KMS-11 (cell line): ENCODE measurements at regions not wholly inside any gene's neighbourhood (a gene's known extent, or its start where the extent isn't known, plus 50 kb on each side); places are given as distances from the start of the nearest gene placed in this dataset.

Experiments
- H2AFZ ChIP-seq: fragments of 200-600 bp; sonication (generic); 2 replicates; pipeline ENCODE4 v1.6.1; 2016; ENCODE audit warnings: antibody characterized with exemption, mixed run types, low read depth
- H3K27ac ChIP-seq: fragments of 200-600 bp; sonication (generic); 2 replicates; pipeline ENCODE4 v1.6.1; 2016; ENCODE audit warnings: mild to moderate bottlenecking, mixed run types
- H3K27me3 ChIP-seq: fragments of 200-600 bp; sonication (generic); 2 replicates; pipeline ENCODE4 v1.6.1; 2017; ENCODE audit warnings: mild to moderate bottlenecking, low read depth, mixed run types, moderate library complexity; ENCODE audit not compliant: insufficient read depth
- H3K36me3 ChIP-seq: fragments of 200-600 bp; sonication (generic); 2 replicates; pipeline ENCODE4 v1.6.1; 2017; ENCODE audit warnings: mild to moderate bottlenecking, mixed run types; ENCODE audit not compliant: insufficient read depth
- H3K4me1 ChIP-seq: fragments of 200-600 bp; sonication (generic); 2 replicates; pipeline ENCODE4 v1.6.1; 2016; ENCODE audit warnings: mild to moderate bottlenecking, low read depth, mixed run types; ENCODE audit not compliant: poor library complexity, severe bottlenecking
- H3K4me2 ChIP-seq: fragments of 200-600 bp; sonication (generic); 2 replicates; pipeline ENCODE4 v1.7.0; 2016; ENCODE audit warnings: mild to moderate bottlenecking, mixed run types
- H3K4me3 ChIP-seq: fragments of 200-600 bp; sonication (generic); IDR thresholded peaks from 2 replicates; pipeline ENCODE4 v1.6.1; 2017; ENCODE audit warnings: low read depth, low read length, mixed read lengths; ENCODE audit not compliant: insufficient read depth
- H3K79me2 ChIP-seq: fragments of 200-600 bp; sonication (generic); 2 replicates; pipeline ENCODE4 v1.6.1; 2016; ENCODE audit warnings: low read depth, mixed run types; ENCODE audit not compliant: insufficient read depth
- H3K9ac ChIP-seq: fragments of 200-600 bp; sonication (generic); 2 replicates; pipeline ENCODE4 v1.6.1; 2016; ENCODE audit warnings: mild to moderate bottlenecking, mixed run types
- H4K20me1 ChIP-seq: fragments of 200-600 bp; sonication (generic); 2 replicates; pipeline ENCODE4 v1.6.1; 2016; ENCODE audit warnings: mild to moderate bottlenecking, mixed run types; ENCODE audit not compliant: insufficient read depth
- CTCF ChIP-seq: fragments of 200-600 bp; sonication (generic); conservative IDR thresholded peaks from 2 replicates; pipeline ENCODE4 v1.6.1; 2017; ENCODE audit warnings: low read depth, mild to moderate bottlenecking, antibody characterized with exemption, low read length, moderate library complexity, mixed read lengths

- Histone ChIP-seq H3K27ac (no peak overlapping the region), H2AFZ (no peak overlapping the region), H3K4me1 (no peaks in the 10 kb centered on the region), H3K4me2 (no peak overlapping the region), H3K9ac (no peak overlapping the region), H3K4me3 (no peak overlapping the region), H3K36me3 (no peaks in the 10 kb centered on the region), H3K79me2 (no peaks in the 10 kb centered on the region), H3K27me3 (no peaks in the 10 kb centered on the region), H4K20me1 (no peaks in the 10 kb centered on the region)
- TF ChIP-seq CTCF, result no peak
Measured at GRCh38 chr6:14619419-14619781, 501.8 kb downstream of the CD83 start.

GRCh38 chr6:14620522-14620921 lies 502.9 kb downstream of the CD83 start:
- Histone ChIP-seq H3K4me3 (no peak overlapping the region), H3K4me2 (no peak overlapping the region), H2AFZ (no peak overlapping the region), H3K79me2 (no peaks in the 10 kb centered on the region), H3K9ac (no peak overlapping the region), H4K20me1 (no peaks in the 10 kb centered on the region), H3K27ac (no peak overlapping the region), H3K36me3 (no peaks in the 10 kb centered on the region), H3K27me3 (no peaks in the 10 kb centered on the region), H3K4me1 (no peaks in the 10 kb centered on the region)
- no peak for TF ChIP-seq CTCF

- no peak overlapping the region for H3K4me3 ChIP-seq
- H3K4me2 ChIP-seq, result no peak overlapping the region
Measured at GRCh38 chr6:14621518-14621917, 503.9 kb downstream of the CD83 start.

DNA sequence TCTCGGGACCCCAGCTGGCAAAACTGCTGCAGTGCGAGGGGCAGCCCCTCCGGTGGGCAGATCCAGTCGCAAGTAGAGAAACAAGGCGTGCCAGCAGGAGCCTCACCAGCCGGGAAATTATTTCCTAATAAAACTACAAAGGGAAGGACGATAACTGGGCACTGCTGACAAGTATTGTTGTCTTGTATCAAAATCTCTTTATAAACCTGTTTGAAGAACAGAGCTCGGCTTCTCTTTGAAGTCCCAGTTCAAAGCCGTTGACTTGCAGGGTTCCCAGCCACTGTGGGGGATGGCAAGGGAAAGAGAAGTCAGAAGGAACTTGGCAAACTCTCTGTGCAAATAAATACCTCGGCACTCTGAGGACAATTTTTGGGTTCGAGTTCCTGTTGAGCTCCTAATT lies 504.5 kb downstream of the CD83 start:
- Histone ChIP-seq H3K27me3 (no peaks in the 10 kb centered on the region), H3K4me2 (no peak overlapping the region), H2AFZ (no peak overlapping the region), H3K4me1 (no peaks in the 10 kb centered on the region), H3K79me2 (no peaks in the 10 kb centered on the region), H3K27ac (no peak overlapping the region), H4K20me1 (no peaks in the 10 kb centered on the region), H3K4me3 (no peak overlapping the region), H3K36me3 (no peaks in the 10 kb centered on the region), H3K9ac (no peak overlapping the region)
- no peak for TF ChIP-seq CTCF

More at GRCh38 chr6:14621518-14621917, 503.9 kb downstream of the CD83 start:
- no peaks in the 10 kb centered on the region for H3K27me3 ChIP-seq
- no peak overlapping the region for H3K9ac ChIP-seq
- no peaks in the 10 kb centered on the region for H3K4me1 ChIP-seq
- H4K20me1 ChIP-seq, result no peaks in the 10 kb centered on the region
- no peak overlapping the region for H3K27ac ChIP-seq
- H2AFZ ChIP-seq, result no peak overlapping the region
- no peaks in the 10 kb centered on the region for H3K36me3 ChIP-seq
- H3K79me2 ChIP-seq, result no peaks in the 10 kb centered on the region
- no peak for TF ChIP-seq CTCF
